NCI-H1092 treated with DMSO at 0.1 percent for 48 hours (cell line): ENCODE measurements at regions not wholly inside any gene's neighbourhood (a gene's known extent, or its start where the extent isn't known, plus 50 kb on each side); places are given as distances from the start of the nearest gene placed in this dataset.
"Not testable (repeated sequence)": the region's sequence is repeated elsewhere in the genome, so short reads cannot be mapped to it uniquely, and the experiment has no call there.

Experiments used
- DNase-seq: peaks from one replicate; lab custom pipeline; 2025; lab: John Stamatoyannopoulos, UW

GRCh38 chr13:65808061-65808460 lies 1422.1 kb downstream of the PCDH9 start:
- DNase-seq: no peak

GRCh38 chr13:65803530-65804392 lies 1426.4 kb downstream of the PCDH9 start:
- DNase-seq: no peak

- no peak for DNase-seq
Measured at GRCh38 chr13:65789815-65790214, 1440.3 kb downstream of the PCDH9 start.

GRCh38 chr13:65787082-65787481 lies 1443.1 kb downstream of the PCDH9 start:
- no peak for DNase-seq

- no peak for DNase-seq
Measured at GRCh38 chr13:65784088-65784816, 1445.9 kb downstream of the PCDH9 start.

GRCh38 chr13:65783383-65783782 lies 1446.8 kb downstream of the PCDH9 start:
- no peak for DNase-seq

GRCh38 chr13:65771704-65772313 lies 1458.3 kb downstream of the PCDH9 start:
- not testable (repeated sequence) for DNase-seq

DNA sequence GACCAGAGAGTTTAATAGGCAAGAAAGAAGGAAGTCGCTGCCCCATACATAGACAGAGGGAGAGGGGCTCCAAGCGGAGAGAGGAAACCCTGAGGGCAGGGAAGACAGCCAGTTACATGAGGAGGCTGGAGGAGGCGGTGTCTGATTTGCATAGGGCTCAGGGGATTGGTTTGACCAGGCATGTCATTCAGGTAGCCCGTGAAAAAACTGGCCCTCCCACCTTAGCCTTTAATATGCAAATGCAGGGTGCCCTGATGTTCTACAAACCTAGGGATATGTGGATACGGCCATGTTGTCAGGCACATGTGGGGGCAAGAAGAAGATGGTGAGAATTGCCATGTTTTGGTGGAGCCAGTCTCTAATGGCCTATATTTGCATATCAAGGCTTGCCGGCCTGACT lies 1461.6 kb downstream of the PCDH9 start:
- no peak for DNase-seq

- no peak for DNase-seq
Measured at GRCh38 chr13:65763811-65764210, 1466.3 kb downstream of the PCDH9 start.

GRCh38 chr13:65762012-65762411 lies 1468.1 kb downstream of the PCDH9 start:
- DNase-seq: no peak

DNA sequence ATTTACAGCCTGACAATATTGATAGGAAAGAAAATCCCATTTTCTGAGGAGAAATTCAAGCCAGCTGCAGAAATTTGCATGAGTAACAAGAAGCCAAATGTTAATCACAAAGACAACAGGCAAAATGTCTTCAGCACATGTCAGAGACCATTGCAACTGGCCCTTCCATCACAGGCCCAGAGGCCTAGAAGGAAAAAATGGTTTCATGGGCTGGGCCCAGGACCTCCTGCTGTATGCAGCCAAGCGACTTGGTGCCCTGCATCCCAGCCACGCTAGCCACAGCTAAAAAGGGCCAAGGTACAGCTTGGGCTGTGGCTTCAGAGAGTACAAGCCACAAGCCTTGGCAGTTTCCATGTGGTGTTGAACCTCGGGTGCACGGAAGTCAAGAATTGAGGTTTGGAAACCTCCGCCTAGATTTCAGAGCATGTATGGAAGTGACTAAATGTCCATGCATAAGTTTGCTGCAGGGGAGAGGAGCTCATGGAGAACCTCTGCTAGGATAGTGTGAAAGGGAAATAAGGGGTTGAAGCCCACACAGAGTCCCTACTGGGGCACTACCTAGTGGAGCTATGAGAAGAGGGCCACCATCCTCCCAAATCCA lies 1474.0 kb downstream of the PCDH9 start:
- DNase-seq: no peak

GRCh38 chr13:65748227-65748626 lies 1481.9 kb downstream of the PCDH9 start:
- no peak for DNase-seq

DNA sequence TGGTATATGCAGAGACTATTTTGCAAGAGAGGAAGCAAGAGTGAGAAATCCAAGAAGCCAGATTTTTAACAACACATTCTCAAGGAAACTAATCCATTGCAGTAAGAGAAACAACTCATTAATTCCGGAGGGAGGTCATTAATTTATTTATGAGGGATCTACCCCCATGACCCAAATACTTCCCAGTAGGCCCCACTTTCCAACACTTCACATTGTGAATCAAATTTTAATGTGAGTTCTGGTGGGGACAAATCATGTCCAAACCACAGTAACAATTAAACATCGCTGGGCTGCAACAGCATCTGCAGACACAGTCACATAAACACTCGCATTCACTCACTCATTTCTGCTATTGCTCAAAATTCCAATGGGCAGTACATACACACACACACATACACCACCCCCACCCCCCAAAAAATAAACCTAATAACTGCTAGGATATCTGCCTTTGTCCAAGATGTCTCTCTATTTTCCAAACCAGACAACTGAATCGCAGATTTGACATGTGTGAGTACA lies 1483.7 kb downstream of the PCDH9 start:
- no peak for DNase-seq

DNA sequence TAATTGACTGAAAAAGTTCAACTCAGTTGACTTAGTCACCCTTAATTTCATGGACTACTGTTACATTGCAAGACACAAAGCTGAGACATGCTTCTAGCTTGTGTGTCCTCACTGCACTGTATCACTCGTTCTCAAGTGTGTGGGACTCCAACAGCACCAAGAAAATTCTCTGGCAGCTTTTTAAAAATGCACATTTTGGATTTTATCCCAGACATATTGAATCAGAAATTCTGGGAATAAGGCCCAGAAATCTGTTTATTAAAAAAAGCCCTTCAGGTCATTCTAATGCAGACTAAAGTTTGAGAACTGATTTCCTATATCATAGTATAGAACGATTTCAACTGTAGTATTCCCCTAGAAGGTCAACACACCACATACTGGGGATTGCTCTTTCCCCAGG lies 1485.3 kb downstream of the PCDH9 start:
- no peak for DNase-seq

DNA sequence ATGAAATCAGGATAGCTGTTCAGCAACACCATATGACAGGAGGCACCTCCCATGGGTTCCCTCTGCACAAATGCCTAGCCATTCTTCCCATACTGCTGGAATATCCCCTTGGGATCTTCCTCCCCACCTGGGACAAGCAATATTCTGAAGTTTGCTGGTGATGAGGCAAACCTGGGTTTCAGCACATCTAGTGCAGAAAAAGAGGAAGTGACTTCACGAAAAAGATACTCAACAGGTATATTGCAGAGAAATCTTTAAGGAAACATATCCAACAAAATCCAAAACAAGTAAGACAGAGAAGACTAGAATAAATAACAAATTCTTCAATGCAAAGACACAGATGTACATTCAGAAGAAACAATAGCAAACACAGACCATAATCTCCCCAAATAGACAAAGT lies 1497.0 kb downstream of the PCDH9 start:
- no peak for DNase-seq

DNA sequence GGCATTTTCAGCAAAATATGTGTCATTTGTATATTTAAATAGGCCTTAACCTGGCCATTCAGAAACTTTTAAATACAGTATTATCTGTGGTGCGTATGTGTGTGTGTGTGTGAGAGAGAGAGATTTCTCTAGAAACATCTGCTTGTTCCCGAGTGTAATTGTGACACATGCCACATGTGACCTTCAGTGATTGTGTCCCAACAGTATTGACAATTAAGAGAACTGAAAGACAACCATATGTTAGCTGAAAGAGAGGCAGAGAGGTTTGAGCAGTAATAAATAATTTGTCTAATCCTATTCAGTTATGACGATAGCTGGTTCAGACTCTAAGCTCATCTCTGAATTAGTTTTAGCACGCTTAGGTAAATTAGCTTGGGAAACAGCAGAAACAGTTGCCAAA lies 1503.1 kb downstream of the PCDH9 start:
- DNase-seq: no peak

DNA sequence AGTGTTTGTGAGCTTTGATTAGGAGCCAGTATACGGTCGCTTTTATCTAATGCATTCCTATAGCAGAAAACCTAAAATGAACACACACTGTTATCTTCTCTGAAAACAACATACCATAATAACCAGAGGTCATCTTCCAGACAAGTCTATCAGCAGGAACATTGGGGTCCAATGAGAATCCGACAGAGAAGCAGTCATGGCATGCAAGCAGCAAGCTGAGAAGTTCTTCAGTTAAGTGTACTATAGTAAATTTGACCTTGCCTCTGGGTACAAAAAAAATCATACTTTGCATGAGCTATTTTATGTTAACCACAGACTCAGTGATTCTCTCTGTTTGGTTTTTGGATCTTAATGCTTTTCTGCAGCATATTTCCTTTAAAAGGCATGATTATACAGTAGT lies 1505.1 kb downstream of the PCDH9 start:
- no peak for DNase-seq

DNA sequence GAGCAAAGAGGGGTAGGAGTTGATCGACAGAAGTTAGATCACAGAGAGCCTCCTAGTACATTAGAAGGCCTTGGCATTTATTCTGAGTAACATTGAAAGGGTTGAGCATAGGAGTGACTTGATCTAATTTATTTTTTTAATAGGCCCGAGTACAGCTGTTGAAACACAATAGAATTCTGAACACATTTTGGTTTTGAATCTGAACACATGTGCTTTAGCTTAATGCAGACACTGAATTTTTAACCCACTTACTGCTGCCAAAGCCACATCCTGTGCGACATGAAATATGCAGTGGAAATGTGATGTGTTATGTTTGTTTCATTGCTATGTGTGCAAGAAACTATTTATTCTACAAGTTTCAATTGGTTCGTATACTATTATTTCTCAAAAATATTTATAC lies 1505.9 kb downstream of the PCDH9 start:
- DNase-seq: no peak

DNA sequence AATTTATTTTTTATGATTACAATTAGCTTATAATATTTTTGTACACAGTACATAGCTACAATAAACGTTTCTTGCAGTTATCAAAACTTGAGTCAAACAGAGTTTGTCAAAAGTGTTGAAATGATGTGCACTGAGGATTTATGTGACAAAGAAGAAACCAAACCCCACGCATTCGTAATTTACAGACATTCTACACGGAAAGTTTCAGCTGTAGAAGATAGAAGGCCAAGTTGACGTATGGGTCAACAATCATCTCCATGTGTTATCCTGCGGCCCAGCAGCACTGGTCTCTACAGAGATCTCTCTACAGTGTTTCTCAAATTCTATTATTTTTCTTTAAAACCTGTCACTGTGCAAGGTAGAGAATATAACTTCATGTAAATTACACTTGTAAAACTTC lies 1507.6 kb downstream of the PCDH9 start:
- no peak for DNase-seq

- no peak for DNase-seq
Measured at GRCh38 chr13:65719831-65720230, 1510.3 kb downstream of the PCDH9 start.

GRCh38 chr13:65710514-65710913 lies 1519.6 kb downstream of the PCDH9 start:
- DNase-seq: no peak

DNA sequence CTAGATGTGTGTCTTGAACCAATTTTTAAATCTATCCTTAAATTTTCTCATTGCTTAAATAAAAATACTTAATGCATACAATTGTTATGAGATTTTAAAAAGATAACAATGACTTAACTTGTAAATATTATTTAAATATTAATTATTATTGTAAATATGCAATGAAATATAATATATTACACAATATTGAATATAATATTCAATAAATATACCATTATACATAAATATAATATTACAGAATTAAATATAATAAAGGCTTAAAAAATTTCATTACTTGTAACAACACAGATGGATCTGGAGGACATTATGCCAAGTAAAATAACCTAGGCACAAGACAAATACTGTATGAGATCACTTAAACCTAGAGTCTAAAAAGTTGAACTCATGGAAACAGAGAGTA lies 1532.3 kb downstream of the PCDH9 start:
- no peak for DNase-seq
